T47D (cell line): ENCODE measurements at regions not wholly inside any gene's neighbourhood (a gene's known extent, or its start where the extent isn't known, plus 50 kb on each side); places are given as distances from the start of the nearest gene placed in this dataset.
A peak's percentile ranks its signal among the peaks of the same experiment; 100 is the strongest.

ENCODE experiments used
- DNase-seq, 2 experiments: peaks; one replicate each; pipeline versions ENCODE4 v3.0.0 to v3.0.0-alpha.2; 2011 to 2012; ENCODE audit warnings: low read depth in 1 of 2, low spot score in 1 of 2
- JUND ChIP-seq: IDR thresholded peaks from 2 replicates; pipeline ENCODE4 v1.6.1; 2012; ENCODE audit warnings: low read depth
- in situ Hi-C: cut with HindIII; loops from 2 replicates; pipeline ENCODE4 v1.10.0; 2016; ENCODE audit warnings: low sequenced_read_pairs, low pct_unique_long_range_greater_than_20kb

DNA sequence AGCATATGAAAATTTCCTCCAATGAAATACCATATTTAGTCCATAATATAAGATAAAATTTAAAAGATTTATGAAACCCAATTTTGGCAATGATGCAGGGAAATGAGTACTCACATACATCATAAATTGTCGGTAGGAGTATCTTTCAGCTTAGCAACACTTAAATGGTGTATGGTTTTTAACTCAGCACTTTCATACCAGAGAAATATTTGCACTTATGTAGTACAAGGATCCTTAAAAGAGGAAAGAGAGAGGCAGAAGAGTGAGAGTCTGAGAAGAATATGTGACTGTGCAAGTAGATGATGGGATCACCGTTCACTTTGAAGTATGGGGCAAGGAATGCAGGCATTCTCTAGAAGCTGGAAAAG is 379.3 kb upstream of the DCN start:
- in situ Hi-C loops = no loop called here
- no peak for TF ChIP-seq JUND
- no peak for DNase-seq

DNA sequence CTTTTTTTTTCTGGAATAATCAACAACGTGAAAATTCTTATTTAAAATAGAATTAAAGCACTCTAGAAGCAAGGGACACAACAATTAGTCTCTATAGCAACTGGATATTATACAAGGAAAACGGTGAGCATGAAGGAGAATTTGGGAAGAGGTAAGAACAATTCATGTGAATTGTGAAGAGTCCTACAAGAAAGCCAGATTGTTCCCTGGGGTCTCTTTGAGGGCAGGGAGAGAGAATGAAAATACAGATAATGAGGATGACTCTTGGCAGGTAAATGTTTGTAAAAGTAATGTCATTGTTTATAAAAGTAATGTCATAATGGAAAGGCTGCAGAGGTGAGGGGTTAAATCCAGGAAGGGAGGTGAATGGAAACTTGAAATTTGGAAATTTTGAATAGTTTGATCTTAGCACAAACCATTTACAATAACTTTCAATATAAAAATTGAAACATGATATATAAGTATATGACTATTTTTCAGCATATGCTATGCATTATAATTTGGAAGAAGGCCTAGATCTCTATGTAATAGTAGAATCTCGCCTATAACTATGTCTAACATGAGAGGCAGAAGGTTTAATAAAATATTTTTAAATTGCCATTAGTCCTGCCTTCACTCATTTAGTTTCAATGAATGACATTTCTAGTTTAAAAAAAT is 378.8 kb upstream of the DCN start:
- TF ChIP-seq JUND = no peak
- DNase-seq = no peak
- in situ Hi-C loops = no loop called here

DNA sequence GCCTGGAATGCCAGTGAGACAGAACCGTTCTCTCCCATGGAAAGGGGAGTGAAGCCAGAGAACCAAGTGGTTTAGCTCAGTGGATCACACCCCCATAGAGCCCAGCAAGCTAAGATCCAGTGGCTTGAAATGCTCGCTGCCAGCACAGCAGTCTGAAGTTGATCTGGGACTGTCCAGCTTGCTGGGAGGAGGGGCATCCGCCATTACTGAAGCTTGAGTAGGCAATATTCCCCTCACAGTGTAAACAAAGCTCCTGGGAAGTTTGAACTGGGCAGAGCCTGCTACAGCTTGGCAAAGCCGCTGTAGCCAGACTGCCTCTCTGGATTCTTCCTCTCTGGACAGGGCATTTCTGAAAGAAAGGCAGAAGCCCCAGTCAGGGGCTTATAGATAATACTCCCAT is 374.3 kb upstream of the DCN start:
- DNase-seq = no peak
- in situ Hi-C loops = no loop called here
- no peak for TF ChIP-seq JUND

DNA sequence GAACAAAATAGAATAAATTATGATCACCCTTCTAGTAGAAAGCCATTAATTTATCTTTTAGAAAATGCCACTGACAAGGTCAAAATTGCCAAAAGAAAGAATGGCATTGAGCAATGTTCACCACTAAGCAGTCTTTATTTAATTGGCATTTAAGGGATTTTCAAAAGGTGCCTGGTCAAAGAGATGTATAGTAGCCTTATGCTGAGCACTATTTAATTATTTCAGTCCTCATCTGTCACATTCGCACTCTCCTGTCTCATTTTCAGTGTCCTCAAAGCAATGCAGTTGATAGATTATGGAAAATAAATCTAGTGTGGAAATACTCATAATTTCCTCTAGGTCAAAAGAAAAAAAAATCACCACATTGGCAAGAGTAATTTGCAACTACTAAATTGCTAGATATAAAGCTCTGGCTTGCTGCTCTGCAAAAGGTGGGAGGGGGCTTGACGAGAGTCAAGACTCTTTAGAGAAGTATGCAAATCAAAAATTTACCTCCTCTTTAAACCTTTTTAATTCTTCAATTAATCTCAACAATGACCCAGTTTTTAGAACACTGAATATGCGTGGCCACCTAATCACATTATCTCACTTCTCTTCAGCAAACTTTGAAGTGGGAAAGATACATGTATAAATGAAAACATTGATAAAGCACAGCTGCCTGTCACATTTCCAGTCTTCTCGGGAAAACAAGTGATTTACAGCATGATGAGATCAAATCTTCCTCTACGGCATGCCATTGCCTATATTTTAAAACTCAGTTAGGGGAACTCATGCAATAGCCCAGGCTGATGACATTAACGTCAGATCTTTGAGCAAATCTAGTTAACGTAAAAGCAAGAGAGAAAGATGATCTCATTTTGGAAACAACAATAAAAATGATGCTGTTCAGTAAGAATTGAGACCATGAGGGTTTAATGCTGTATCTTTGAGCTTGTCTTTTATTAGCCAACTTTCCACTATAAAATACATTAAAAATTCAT is 373.1 kb upstream of the DCN start:
- in situ Hi-C loops = no loop called here
- DNase-seq = no peak
- TF ChIP-seq JUND = no peak

DNA sequence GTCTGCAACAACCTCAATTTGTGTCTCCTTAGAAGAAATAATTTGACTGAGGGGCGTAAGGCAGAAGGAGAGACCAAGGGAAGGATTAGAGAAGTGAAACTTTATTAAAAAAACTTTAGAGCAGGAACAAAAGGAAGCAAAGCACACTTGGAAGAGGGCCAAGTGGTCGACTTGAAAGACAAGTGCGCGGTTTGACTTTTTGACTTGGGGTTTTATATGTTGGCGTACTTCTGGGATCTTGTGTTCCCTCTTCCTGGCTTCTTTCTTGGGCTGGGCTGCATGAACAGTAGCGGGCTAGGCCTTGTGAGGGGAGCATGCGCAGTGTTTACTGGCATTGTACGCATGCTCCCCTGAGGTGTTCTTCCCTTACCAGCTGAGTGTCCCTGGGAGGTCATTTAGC is 369.3 kb upstream of the DCN start:
- DNase-seq = no peak
- in situ Hi-C loops = no loop called here
- TF ChIP-seq JUND = no peak

DNA sequence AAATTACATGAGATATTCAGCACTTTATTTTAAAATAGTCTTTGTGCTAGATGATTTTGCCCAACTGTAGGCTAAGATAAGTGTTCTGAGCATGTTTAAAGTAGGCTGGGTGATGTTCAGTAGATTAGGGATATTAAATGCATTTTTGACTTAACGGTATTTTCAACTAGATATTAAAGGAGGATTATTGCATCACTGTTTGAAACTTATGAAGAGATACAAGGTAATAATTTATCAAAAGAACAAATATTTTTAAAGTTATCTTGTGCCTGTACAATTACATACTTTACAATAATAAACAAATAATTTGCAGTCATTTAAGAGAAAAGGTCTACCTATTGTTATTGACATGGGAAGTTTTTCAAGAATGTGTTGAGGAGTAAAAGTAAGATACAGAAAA is 368.6 kb upstream of the DCN start:
- in situ Hi-C loops = no loop called here
- TF ChIP-seq JUND = no peak
- DNase-seq = no peak

DNA sequence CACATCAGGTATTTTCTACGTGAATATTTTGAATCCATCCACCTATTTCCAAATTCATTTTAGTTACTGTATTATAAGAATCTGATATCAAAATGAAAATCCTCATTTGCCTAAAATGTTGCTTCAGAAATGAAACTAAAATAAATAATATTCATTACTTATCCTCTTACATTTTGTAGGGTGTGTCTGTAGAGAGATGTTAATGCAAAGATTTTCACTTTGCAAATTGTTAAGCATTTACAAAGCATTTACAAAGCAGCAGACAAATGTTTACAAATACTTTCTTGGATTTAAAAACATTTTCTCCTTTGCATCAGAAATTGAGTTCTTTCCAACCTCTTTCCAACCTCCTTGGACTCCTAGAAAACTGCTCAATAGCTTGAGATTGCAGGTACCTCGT is 360.0 kb upstream of the DCN start:
- DNase-seq = no peak
- in situ Hi-C loops = no loop called here
- TF ChIP-seq JUND = no peak

DNA sequence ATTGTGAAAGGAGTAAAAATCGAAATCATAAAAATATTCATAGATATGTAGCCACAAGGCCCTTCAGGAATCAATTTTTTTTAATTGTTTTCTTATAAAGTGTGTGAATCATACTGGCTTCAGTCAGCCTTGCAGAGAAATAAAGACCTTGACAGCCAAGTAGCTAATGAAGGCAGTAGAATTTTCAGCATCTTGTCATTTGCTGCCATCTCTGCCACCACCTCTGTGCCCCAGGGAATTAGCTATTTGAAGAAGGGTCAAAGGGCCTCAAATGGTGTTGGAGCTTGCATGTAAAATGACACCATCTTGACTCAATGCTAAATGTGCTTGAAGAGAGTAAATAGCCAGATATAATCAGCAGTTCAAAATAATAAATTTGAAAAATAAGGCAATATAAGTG is 359.4 kb upstream of the DCN start:
- in situ Hi-C loops = no loop called here
- peak in 1 of 2 experiments; percentile 32 for DNase-seq
- TF ChIP-seq JUND = no peak

DNA sequence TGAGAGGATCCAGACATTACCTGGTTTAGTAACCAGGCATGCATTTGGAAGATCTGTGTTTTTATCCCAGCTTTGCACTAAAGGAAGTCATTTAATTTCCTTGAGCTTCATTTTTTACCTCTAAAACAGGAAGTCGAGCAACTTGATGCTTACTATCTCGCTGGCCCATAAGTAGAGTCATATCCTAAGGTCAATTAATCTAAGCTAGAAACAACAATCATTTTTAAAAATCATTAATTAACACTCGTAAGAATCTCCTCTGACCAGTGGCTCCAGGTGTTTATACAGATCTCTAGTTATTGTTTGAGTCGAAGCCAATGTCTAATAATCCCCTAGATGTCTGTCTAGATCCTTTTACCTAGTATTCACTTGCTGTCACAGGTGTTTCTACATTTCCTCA is 355.8 kb upstream of the DCN start:
- no peak for DNase-seq
- no peak for TF ChIP-seq JUND
- in situ Hi-C loops = no loop called here

DNA sequence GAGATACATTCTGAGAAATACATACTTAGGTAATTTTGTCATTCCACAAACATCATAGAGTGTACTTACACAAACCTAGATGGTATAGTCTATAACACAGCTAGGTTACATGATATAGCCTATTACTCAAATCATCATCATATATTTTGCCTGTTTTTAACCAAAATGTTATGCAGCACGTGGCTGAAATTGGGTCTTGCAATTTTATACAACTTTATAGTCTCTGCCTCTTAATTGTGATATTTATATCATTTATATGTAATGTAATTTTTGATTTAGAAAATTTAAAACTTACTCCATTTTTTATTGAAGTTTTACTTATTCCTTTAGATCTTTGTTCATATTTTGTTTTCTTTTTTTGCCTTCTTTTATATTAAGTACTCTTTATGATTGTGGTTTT is 350.7 kb upstream of the DCN start:
- no peak for TF ChIP-seq JUND
- no peak for DNase-seq
- in situ Hi-C loops = no loop called here

DNA sequence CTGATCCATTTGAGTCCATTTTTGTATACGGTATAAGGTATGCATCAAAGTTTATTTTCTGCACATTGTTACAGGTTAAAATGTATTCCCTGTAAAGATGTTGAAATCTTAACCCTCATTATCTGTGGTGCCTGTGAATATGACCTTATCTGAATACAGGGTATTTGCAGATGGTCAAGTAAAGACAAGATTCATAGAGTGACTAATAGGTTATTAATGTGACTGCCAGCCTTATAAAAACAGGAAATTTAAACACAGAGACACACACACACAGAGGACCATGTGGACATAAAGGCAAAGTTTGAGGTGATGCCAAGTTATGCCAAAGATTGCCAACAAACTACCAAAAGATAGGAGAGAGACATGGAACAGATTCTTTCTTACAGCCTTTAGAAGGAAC is 347.2 kb upstream of the DCN start:
- no peak for TF ChIP-seq JUND
- DNase-seq = no peak
- in situ Hi-C loops = no loop called here

DNA sequence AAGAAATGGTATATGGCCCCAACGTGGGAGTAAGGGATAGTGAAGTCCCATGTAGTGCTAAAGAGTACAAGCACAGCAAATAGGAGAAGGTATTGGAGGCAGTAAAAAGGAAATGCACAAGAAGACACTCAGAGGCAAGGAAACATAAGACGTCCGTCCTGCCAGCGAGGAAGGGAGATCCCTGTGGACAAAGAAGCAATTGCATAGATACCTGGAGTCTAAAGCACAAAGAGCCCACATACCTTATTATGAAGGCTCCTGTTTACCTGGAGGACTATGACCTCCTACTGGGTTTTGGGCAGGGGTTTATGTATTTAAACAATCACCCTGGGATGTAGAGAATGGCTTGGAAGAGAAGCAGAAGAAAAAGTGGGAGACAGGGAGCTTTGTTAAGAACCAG is 341.2 kb upstream of the DCN start:
- in situ Hi-C loops = no loop called here
- DNase-seq = peak in 1 of 2 experiments; percentile 37
- no peak for TF ChIP-seq JUND

DNA sequence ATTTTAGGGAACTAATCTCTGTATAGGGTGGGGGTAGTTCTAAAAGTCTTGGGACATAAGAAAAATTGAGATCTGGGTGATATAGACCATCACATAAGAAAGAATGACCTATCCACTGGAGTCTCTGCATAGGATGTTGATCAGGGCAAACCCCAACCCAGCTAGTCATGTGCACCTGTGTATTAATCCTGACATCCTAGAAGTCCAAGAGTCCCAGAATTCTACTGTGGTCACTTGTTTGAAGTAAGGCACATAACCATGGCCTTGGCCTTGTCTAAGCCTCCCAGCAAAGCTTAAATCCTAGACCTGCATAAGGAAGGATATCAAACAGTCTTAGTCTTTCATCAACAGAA is 334.1 kb upstream of the DCN start:
- no peak for DNase-seq
- TF ChIP-seq JUND = no peak
- in situ Hi-C loops = no loop called here
